ENCODE measurements at regions not wholly inside any gene's neighbourhood (a gene's known extent, or its start where the extent isn't known, plus 50 kb on each side); places are given as distances from the start of the nearest gene placed in this dataset.

DNA sequence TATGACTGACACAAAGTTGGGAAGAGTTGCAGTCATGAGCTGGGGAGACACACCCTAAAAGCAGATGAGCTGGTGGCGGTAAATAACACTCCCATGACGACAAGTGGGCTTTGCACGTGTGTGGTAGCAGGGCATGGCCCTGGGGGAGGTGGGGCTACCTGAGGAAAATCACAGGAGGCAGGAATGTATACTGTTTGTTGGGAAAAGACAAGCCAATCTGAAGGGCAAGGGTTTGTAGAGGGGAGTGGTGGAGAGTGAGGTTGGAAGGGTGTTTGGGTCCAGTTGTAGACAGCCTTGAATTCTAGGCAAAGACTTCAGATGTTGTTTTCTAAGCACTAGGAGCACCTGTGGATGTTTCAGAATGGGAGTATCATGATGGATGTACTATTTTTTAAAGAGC, 151.6 kb downstream of the TM9SF2 start:
- in situ Hi-C loops (cut with MboI; ENCODE audit: low pct_unique_long_range_greater_than_20kb, low sequenced_read_pairs, unreplicated experiment), result loop anchor here (25.0 kb wide), 1 partner anchor 584 kb away; no protein-coding TSS in a partner anchor
- TF ChIP-seq, protein P1, sequence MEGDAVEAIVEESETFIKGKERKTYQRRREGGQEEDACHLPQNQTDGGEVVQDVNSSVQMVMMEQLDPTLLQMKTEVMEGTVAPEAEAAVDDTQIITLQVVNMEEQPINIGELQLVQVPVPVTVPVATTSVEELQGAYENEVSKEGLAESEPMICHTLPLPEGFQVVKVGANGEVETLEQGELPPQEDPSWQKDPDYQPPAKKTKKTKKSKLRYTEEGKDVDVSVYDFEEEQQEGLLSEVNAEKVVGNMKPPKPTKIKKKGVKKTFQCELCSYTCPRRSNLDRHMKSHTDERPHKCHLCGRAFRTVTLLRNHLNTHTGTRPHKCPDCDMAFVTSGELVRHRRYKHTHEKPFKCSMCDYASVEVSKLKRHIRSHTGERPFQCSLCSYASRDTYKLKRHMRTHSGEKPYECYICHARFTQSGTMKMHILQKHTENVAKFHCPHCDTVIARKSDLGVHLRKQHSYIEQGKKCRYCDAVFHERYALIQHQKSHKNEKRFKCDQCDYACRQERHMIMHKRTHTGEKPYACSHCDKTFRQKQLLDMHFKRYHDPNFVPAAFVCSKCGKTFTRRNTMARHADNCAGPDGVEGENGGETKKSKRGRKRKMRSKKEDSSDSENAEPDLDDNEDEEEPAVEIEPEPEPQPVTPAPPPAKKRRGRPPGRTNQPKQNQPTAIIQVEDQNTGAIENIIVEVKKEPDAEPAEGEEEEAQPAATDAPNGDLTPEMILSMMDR (IDR thresholded peaks at IDR 0.05; ENCODE audit: extremely low read depth, insufficient read depth, missing control alignments), result no peak
- no peak for DNase-seq (ENCODE audit: low spot score)

- DNase-seq (ENCODE audit: low spot score), result no peak
- TF ChIP-seq, protein P1 (IDR thresholded peaks at IDR 0.05; ENCODE audit: extremely low read depth, insufficient read depth, missing control alignments), result no peak
- in situ Hi-C loops (cut with MboI; ENCODE audit: low pct_unique_long_range_greater_than_20kb, low sequenced_read_pairs, unreplicated experiment), result loop anchor here (25.0 kb wide), 1 partner anchor 585 kb away; no protein-coding TSS in a partner anchor
Measured at GRCh38 chr13:99652141-99652540, 150.9 kb downstream of the TM9SF2 start.

DNA sequence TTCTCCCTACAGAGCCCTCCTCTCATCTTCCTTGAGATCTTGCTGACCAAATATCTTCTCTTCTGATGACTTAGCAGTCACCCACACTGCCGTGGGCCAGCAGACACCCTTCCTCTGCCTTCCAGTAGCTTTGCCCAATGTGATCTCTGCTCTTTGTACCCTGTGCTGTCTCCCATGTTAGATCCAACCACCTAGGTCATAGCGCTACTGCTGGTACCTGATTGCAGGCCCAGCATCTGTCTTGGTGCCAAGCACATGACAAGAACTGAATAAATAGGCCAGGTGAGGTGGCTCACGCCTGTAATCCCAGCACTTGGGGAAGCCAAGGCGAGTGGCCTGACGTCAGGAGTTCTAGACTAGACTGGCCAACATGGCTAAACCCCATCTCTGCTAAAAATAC, 149.7 kb downstream of the TM9SF2 start:
- in situ Hi-C loops (cut with MboI; ENCODE audit: low pct_unique_long_range_greater_than_20kb, low sequenced_read_pairs, unreplicated experiment), result loop anchor here (25.0 kb wide), 1 partner anchor 586 kb away; no protein-coding TSS in a partner anchor
- TF ChIP-seq, protein P1 (IDR thresholded peaks at IDR 0.05; ENCODE audit: extremely low read depth, insufficient read depth, missing control alignments), result no peak
- DNase-seq (ENCODE audit: low spot score), result no peak

GRCh38 chr13:99650410-99650809, 149.1 kb downstream of the TM9SF2 start:
- in situ Hi-C loops (cut with MboI; ENCODE audit: low pct_unique_long_range_greater_than_20kb, low sequenced_read_pairs, unreplicated experiment), result loop anchor here (25.0 kb wide), 1 partner anchor 587 kb away; no protein-coding TSS in a partner anchor
- TF ChIP-seq, protein P1 (IDR thresholded peaks at IDR 0.05; ENCODE audit: extremely low read depth, insufficient read depth, missing control alignments), result no peak
- no peak for DNase-seq (ENCODE audit: low spot score)

- TF ChIP-seq, protein P1 (IDR thresholded peaks at IDR 0.05; ENCODE audit: extremely low read depth, insufficient read depth, missing control alignments), result no peak
- in situ Hi-C loops (cut with MboI; ENCODE audit: low pct_unique_long_range_greater_than_20kb, low sequenced_read_pairs, unreplicated experiment), result no loop called here
- DNase-seq (ENCODE audit: low spot score), result no peak
Measured at GRCh38 chr13:99648927-99649326, 147.7 kb downstream of the TM9SF2 start.

GRCh38 chr13:99648066-99648665, 146.9 kb downstream of the TM9SF2 start:
- no peak for DNase-seq (ENCODE audit: low spot score)
- TF ChIP-seq, protein P1 (IDR thresholded peaks at IDR 0.05; ENCODE audit: extremely low read depth, insufficient read depth, missing control alignments), result no peak
- in situ Hi-C loops (cut with MboI; ENCODE audit: low pct_unique_long_range_greater_than_20kb, low sequenced_read_pairs, unreplicated experiment), result no loop called here
